HG02884 (cell line): ENCODE measurements at regions not wholly inside any gene's neighbourhood (a gene's known extent, or its start where the extent isn't known, plus 50 kb on each side); places are given as distances from the start of the nearest gene placed in this dataset.
"Not testable (repeated sequence)": the region's sequence is repeated elsewhere in the genome, so short reads cannot be mapped to it uniquely, and the experiment has no call there.

Experiments used
- ATAC-seq: cut with Tn5 transposase; IDR thresholded peaks from one replicate; pipeline ENCODE4 v1.9.1; 2021; ENCODE audit warnings: mild to moderate bottlenecking, moderate library complexity; ENCODE audit not compliant: unreplicated experiment

- ATAC-seq, result no peak
These were observed 161.3 kb upstream of the CAND1 start for GRCh38 chr12:67107751-67108269.

- not testable (repeated sequence) for ATAC-seq
These were observed 158.8 kb upstream of the CAND1 start for GRCh38 chr12:67110345-67110744.

- ATAC-seq, result no peak
These were observed 158.0 kb upstream of the CAND1 start for GRCh38 chr12:67111182-67111581.

GRCh38 chr12:67112586-67112985 is 156.6 kb upstream of the CAND1 start:
- no peak for ATAC-seq

- no peak for ATAC-seq
These were observed 153.0 kb upstream of the CAND1 start for GRCh38 chr12:67116134-67116533.

GRCh38 chr12:67122584-67122983 is 146.6 kb upstream of the CAND1 start:
- ATAC-seq, result no peak

GRCh38 chr12:67137256-67137655 is 131.9 kb upstream of the CAND1 start:
- ATAC-seq, result no peak

GRCh38 chr12:67141296-67142018 is 127.7 kb upstream of the CAND1 start:
- ATAC-seq, result no peak

GRCh38 chr12:67145692-67146091 is 123.5 kb upstream of the CAND1 start:
- no peak for ATAC-seq

- no peak for ATAC-seq
These were observed 122.1 kb upstream of the CAND1 start for GRCh38 chr12:67147030-67147429.

- no peak for ATAC-seq
These were observed 121.7 kb upstream of the CAND1 start for GRCh38 chr12:67147447-67147846.

- no peak for ATAC-seq
These were observed 120.9 kb upstream of the CAND1 start for GRCh38 chr12:67148265-67148664.

GRCh38 chr12:67151886-67152285 is 117.3 kb upstream of the CAND1 start:
- no peak for ATAC-seq

GRCh38 chr12:67152451-67152850 is 116.7 kb upstream of the CAND1 start:
- ATAC-seq, result no peak

- ATAC-seq, result no peak
These were observed 114.3 kb upstream of the CAND1 start for GRCh38 chr12:67154901-67155300.

- no peak for ATAC-seq
These were observed 113.3 kb upstream of the CAND1 start for GRCh38 chr12:67155863-67156262.

- no peak for ATAC-seq
These were observed 107.7 kb upstream of the CAND1 start for GRCh38 chr12:67161322-67161918.

- no peak for ATAC-seq
These were observed 95.9 kb upstream of the CAND1 start for GRCh38 chr12:67173258-67173657.

- ATAC-seq, result no peak
These were observed 86.6 kb upstream of the CAND1 start for GRCh38 chr12:67182551-67182950.

- no peak for ATAC-seq
These were observed 75.5 kb upstream of the CAND1 start for GRCh38 chr12:67193704-67194103.

- ATAC-seq, result no peak
These were observed 68.8 kb upstream of the CAND1 start for GRCh38 chr12:67200386-67200785.

- peak; percentile 23 for ATAC-seq
These were observed 67.0 kb upstream of the CAND1 start for GRCh38 chr12:67202011-67202677.
